ENCODE measurements at regions not wholly inside any gene's neighbourhood (a gene's known extent, or its start where the extent isn't known, plus 50 kb on each side); places are given as distances from the start of the nearest gene placed in this dataset.

DNA sequence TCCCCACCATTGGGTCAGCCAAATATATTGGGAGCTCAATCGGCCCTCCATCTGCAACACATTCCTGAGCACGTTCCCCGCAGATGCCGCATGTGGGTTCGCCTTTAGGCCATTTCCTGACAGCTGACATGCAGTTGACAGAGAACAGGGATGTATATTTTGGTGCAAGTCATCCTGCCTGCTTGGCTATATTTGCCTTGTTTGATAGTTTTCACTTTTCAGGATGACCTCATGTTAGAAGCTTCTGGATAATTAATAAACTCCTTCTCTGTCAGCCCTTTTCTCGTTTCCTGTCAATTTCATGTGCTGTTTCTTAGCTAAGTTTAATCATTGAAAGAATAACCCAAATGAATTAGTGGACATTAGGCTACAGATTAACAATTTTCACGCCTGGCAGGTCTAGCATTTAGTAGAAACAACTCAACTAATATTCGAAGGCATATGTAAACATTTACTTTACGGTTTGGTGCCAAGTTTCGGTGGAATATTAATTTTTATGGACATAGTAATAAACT lies 105.8 kb upstream of the SLC5A12 start:
- H3K27ac ChIP-seq (ENCODE audit: low read depth, low read length) = no peak overlapping the region
- H4K20me1 ChIP-seq (ENCODE audit: insufficient read depth) = no peaks in the 10 kb centered on the region
- no peak overlapping the region for H3K4me3 ChIP-seq (replicated peaks in 1 of 2; ENCODE audit: low read depth in 1 of 2, low read length in 2 of 2)
- no peak overlapping the region for H2AFZ ChIP-seq (ENCODE audit: low read depth, low read length, poor library complexity, severe bottlenecking)
- no peak overlapping the region for H3K4me2 ChIP-seq (ENCODE audit: low read length)
- ATAC-seq (no peak), DNase-seq (ENCODE audit: low read depth, low spot score) (no peak)
- no peaks in the 10 kb centered on the region for H3K4me1 ChIP-seq (ENCODE audit: control insufficient read depth in 1 of 2, insufficient read depth in 2 of 2, low read length in 2 of 2)
- intact Hi-C loops (cut with micrococcal nuclease) = no loop called here
- H3K36me3 ChIP-seq (ENCODE audit: control insufficient read depth in 1 of 2, insufficient read depth in 2 of 2, low read length in 2 of 2) = no peaks in the 10 kb centered on the region; a peak in 1 of 4 replicates
- no peaks in the 10 kb centered on the region; a peak in 2 of 4 replicates for H3K9me3 ChIP-seq (ENCODE audit: control insufficient read depth in 1 of 2, insufficient read depth in 1 of 2, low read depth in 1 of 2, low read length in 2 of 2)
- H3K9me2 ChIP-seq (ENCODE audit: insufficient read depth) = no peaks in the 10 kb centered on the region
- ChIA-PET POLR2A (no interaction called here), CTCF (no interaction called here), RAD21 (ENCODE audit: low non-redundant PET in 1 of 2, low total read pairs in 2 of 2, uncharacterized antibody in 2 of 2, unreplicated experiment in 2 of 2) (no interaction called here)
- no peaks in the 10 kb centered on the region for H3K27me3 ChIP-seq (ENCODE audit: insufficient read depth, low read length)
- TF ChIP-seq ZFX (IDR thresholded peaks at IDR 0.05) (no peak), CBX3 (IDR thresholded peaks at IDR 0.05; ENCODE audit: low read depth) (no peak), JUND (IDR thresholded peaks at IDR 0.05) (no peak), ELF1 (IDR thresholded peaks at IDR 0.05; ENCODE audit: borderline replicate concordance, low read depth) (no peak), MAX (IDR thresholded peaks at IDR 0.05) (no peak), POLR2AphosphoS5 (IDR thresholded peaks at IDR 0.05; ENCODE audit: low read depth, low read length) (no peak), SRF (IDR thresholded peaks at IDR 0.05; ENCODE audit: low read depth) (no peak), EZH2 (IDR thresholded peaks at IDR 0.05) (no peak), YY1 (IDR thresholded peaks at IDR 0.05; ENCODE audit: extremely low read depth, insufficient replicate concordance, low read depth, low read length) (no peak), EZH2phosphoT487 (IDR thresholded peaks at IDR 0.05; ENCODE audit: borderline replicate concordance) (no peak), ZNF274 (IDR thresholded peaks at IDR 0.05; ENCODE audit: low read depth, low read length) (no peak), RAD21 (IDR thresholded peaks at IDR 0.05; ENCODE audit: low read depth) (no peak), FOSL1 (IDR thresholded peaks at IDR 0.05; ENCODE audit: low read depth) (no peak), POLR2A (IDR thresholded peaks at IDR 0.05; ENCODE audit: borderline replicate concordance, extremely low read depth, insufficient read depth, insufficient read length) (no peak), SIN3A (IDR thresholded peaks at IDR 0.05; ENCODE audit: low read depth) (no peak)
- TF ChIP-seq, protein P1, sequence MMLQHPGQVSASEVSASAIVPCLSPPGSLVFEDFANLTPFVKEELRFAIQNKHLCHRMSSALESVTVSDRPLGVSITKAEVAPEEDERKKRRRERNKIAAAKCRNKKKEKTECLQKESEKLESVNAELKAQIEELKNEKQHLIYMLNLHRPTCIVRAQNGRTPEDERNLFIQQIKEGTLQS (IDR thresholded peaks at IDR 0.05) = no peak
- no TSS peak for BruUV-seq (replicated peaks)
- no peaks in the 10 kb centered on the region for H3K79me2 ChIP-seq (ENCODE audit: insufficient read depth, low read length)
- no peak overlapping the region for H3K9ac ChIP-seq (ENCODE audit: low read length)

Measured in HCT116 (cell line).